Progenitor cell of endocrine pancreas (in vitro differentiated cells): ENCODE measurements at regions not wholly inside any gene's neighbourhood (a gene's known extent, or its start where the extent isn't known, plus 50 kb on each side); places are given as distances from the start of the nearest gene placed in this dataset.
A peak's percentile ranks its signal among the peaks of the same experiment; 100 is the strongest.

Source experiments
- DNase-seq: peaks from one replicate; pipeline ENCODE4 v3.0.0; 2021; ENCODE audit warnings: low spot score; ENCODE audit not compliant: unreplicated experiment
- H3K27ac Mint-ChIP-seq: 2 replicates; pipeline ENCODE4 v1.8.0; 2021; ENCODE audit warnings: mild to moderate bottlenecking, moderate library complexity, mixed read lengths
- H3K27me3 Mint-ChIP-seq: 2 replicates; pipeline ENCODE4 v1.8.0; 2021; ENCODE audit warnings: mixed read lengths
- H3K36me3 Mint-ChIP-seq: 2 replicates; pipeline ENCODE4 v1.8.0; 2022; ENCODE audit warnings: mixed read lengths; ENCODE audit not compliant: insufficient read depth
- H3K4me1 Mint-ChIP-seq: 2 replicates; pipeline ENCODE4 v1.8.0; 2021; ENCODE audit warnings: low read depth, mixed read lengths
- H3K4me3 Mint-ChIP-seq: 2 replicates; pipeline ENCODE4 v1.8.0; 2021; ENCODE audit warnings: low read depth, mild to moderate bottlenecking, moderate library complexity, mixed read lengths
- H3K9me3 Mint-ChIP-seq: 2 replicates; pipeline ENCODE4 v1.8.0; 2021; ENCODE audit warnings: low read depth, mixed read lengths
- TF ChIP-seq, protein P1 (sequence below): fragments of 200-600 bp; sonication (generic); IDR thresholded peaks from one replicate; pipeline ENCODE4 v1.5.0; 2021; ENCODE audit warnings: antibody characterized with exemption, mild to moderate bottlenecking; ENCODE audit not compliant: unreplicated experiment

DNA sequence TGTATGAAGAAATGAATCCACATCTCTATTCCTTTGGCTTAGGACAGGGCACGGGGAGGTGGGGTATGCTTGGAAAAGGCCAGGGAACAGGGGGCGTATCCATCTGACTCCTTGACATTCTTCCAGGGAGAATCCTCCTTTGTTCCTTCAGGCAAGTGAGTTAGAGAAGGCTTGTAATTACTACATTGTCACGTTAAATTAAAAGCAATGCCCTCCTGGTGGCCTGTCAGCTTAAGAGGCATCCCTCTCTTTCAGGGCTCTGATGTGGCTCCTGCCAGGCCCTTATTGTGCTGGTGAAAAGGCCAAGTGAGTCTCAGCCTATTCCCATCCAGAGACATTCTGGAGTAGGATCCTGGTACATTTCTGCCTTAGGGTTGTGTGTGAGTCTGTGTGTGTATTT is 128.3 kb downstream of the FOXA2 start:
- Mint-ChIP-seq H3K9me3 (no peaks in the 10 kb centered on the region), H3K27me3 (no peaks in the 10 kb centered on the region), H3K36me3 (no peaks in the 10 kb centered on the region), H3K4me3 (no peak overlapping the region), H3K27ac (peak overlapping the region; percentile 37), H3K4me1 (peaks cover 61% of the 10 kb centered on the region)
- no peak for DNase-seq
- TF ChIP-seq, protein P1, sequence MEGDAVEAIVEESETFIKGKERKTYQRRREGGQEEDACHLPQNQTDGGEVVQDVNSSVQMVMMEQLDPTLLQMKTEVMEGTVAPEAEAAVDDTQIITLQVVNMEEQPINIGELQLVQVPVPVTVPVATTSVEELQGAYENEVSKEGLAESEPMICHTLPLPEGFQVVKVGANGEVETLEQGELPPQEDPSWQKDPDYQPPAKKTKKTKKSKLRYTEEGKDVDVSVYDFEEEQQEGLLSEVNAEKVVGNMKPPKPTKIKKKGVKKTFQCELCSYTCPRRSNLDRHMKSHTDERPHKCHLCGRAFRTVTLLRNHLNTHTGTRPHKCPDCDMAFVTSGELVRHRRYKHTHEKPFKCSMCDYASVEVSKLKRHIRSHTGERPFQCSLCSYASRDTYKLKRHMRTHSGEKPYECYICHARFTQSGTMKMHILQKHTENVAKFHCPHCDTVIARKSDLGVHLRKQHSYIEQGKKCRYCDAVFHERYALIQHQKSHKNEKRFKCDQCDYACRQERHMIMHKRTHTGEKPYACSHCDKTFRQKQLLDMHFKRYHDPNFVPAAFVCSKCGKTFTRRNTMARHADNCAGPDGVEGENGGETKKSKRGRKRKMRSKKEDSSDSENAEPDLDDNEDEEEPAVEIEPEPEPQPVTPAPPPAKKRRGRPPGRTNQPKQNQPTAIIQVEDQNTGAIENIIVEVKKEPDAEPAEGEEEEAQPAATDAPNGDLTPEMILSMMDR = no peak

DNA sequence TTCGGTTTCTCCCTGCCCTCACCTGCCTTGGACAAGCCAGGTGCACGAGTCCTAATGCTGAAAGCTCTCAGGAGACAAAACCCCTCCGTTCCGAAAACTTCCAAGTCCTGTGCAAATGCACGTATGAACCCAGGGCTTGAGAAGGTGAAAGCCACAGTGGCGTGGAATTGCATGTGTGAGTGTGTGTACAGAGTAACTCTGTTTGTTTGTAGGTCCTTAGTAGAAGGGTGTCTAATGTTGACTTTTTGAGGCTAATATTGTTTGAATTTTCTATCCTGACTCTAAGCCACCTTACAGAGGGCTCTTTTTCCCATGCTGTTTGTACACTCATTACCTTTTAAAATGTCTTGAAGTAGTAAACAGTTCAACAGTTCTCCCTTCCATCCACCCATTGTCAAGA is 129.1 kb downstream of the FOXA2 start:
- peaks cover 57% of the 10 kb centered on the region for H3K4me1 Mint-ChIP-seq
- H3K27ac Mint-ChIP-seq = peak overlapping the region; percentile 72
- no peak for DNase-seq
- H3K9me3 Mint-ChIP-seq = no peaks in the 10 kb centered on the region
- H3K27me3 Mint-ChIP-seq = no peaks in the 10 kb centered on the region
- TF ChIP-seq, protein P1 = no peak
- H3K36me3 Mint-ChIP-seq = no peaks in the 10 kb centered on the region
- no peak overlapping the region for H3K4me3 Mint-ChIP-seq

DNA sequence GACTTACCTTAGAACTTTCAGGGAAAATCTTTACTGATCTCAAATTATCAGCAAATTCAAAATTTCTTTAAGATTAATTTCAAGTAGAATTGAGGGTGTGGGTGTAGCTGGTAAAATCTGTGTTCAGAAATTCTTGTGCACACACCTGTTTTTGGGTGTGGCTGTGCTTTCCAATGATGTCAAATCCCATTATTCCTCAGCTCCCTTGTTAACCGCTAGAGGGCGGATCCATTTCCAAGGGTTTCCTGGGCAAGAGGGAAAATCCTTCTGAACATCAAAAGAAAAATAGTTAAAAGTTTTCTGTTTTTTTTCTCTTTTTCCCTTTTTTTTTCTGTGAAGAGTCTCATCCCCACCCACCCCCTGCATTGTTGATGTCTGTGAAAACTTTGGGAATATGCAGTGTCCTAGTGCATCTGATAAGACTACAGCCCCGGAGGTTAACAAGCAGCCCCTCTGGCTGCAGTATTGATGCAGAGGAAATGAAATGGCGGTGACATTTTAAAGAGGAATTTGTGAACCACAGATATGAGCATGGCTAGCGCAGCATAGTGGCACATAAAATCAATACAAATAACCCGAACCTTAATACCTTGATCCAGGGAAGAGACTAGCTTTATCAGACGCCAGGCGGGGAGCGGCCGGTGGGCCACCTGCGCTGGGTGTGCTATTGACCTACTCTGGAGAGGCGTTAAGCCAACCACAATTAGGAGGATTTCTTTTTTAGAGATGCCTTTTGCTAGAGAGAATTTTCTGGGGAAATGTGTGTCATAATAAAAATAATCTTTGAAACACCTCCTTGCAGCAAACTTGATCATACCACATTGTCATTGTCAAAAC is 130.9 kb downstream of the FOXA2 start:
- Mint-ChIP-seq H3K27ac (peak overlapping the region; percentile 86), H3K4me3 (no peak overlapping the region), H3K27me3 (no peaks in the 10 kb centered on the region), H3K4me1 (peaks cover 71% of the 10 kb centered on the region), H3K36me3 (no peaks in the 10 kb centered on the region), H3K9me3 (no peaks in the 10 kb centered on the region)
- DNase-seq = no peak
- TF ChIP-seq, protein P1 = peak; percentile 87

DNA sequence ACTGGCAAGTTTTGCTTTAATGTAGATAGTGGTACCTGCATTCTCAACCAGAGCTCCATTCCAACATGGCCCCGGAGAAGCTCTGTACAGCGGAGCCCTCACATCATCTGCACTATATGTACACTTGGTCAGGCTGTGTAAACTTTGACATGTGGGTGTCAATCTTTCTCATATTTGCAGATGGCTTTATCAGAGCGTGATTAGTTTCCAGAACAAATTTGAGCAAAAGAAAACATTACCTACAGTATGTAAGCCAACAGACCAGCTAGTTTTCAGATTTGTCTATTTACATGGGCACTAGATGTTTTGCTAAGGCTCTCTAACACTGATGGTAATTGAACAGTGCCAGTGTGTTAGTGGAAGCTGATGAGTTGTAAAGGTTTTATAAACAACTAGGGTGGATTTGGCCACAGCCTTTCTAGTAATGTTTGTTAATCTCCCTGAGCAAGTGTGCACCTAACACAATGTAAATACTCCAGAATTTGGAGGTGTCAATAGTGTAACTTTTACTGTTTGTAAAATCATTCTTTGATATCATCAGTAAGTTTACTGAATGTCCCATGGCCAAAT is 131.8 kb downstream of the FOXA2 start:
- Mint-ChIP-seq H3K4me3 (no peak overlapping the region), H3K9me3 (no peaks in the 10 kb centered on the region), H3K36me3 (no peaks in the 10 kb centered on the region), H3K27me3 (no peaks in the 10 kb centered on the region), H3K27ac (peak overlapping the region; percentile 86), H3K4me1 (peaks cover 73% of the 10 kb centered on the region)
- no peak for DNase-seq
- TF ChIP-seq, protein P1 = no peak

DNA sequence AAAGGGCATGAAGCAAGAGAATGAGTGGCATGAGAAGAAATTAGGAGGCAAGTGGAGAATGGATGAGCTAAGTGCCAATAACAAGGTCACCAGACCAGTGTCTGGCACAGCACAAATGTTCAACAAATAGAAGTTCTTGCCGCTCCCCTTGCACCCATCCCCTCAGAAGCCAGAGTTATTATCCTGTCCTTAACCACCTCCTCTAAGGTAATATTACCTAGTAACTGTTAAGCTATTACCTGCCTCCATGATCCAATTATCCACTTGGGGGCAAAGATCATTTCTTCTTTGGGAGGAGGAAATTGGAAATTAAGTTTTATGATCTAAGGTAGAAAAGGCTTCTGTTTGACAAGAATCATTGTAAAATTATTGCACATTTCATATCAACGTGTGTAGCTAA is 133.8 kb downstream of the FOXA2 start:
- no peaks in the 10 kb centered on the region for H3K36me3 Mint-ChIP-seq
- H3K9me3 Mint-ChIP-seq = no peaks in the 10 kb centered on the region
- H3K27me3 Mint-ChIP-seq = no peaks in the 10 kb centered on the region
- peaks cover 61% of the 10 kb centered on the region for H3K4me1 Mint-ChIP-seq
- H3K27ac Mint-ChIP-seq = no peak overlapping the region
- TF ChIP-seq, protein P1 = no peak
- DNase-seq = no peak
- no peak overlapping the region for H3K4me3 Mint-ChIP-seq
